Lung (tissue), 11 donors: ENCODE measurements at regions not wholly inside any gene's neighbourhood (a gene's known extent, or its start where the extent isn't known, plus 50 kb on each side); places are given as distances from the start of the nearest gene placed in this dataset.
"Not testable (repeated sequence)": the region's sequence is repeated elsewhere in the genome, so short reads cannot be mapped to it uniquely, and the experiment has no call there.

Source experiments
- ATAC-seq: fragments of 200-7000 bp; cut with Tn5 transposase; one replicate; pipeline ENCODE4 v1.9.1; 2020; ENCODE audit warnings: moderate number of reproducible peaks; ENCODE audit not compliant: insufficient read depth, low FRiP score
- DNase-seq, 3 donors: peaks; one replicate each; pipeline ENCODE4 v3.0.0-alpha.2; 2013 to 2017
- H3K27ac ChIP-seq, 2 donors: one replicate each; pipeline ENCODE4 v1.5.1; 2013; ENCODE audit warnings: mild to moderate bottlenecking in 2 of 2, moderate library complexity in 2 of 2, control low read depth in 1 of 2, inconsistent platforms in 1 of 2, low read depth in 1 of 2, low read length in 1 of 2
- H3K27me3 ChIP-seq, 3 donors: one replicate each; pipeline ENCODE4 v1.5.1; 2013; ENCODE audit warnings: low read length in 2 of 3; ENCODE audit not compliant: control insufficient read depth in 3 of 3, insufficient read depth in 3 of 3
- H3K36me3 ChIP-seq, 4 donors: one replicate each; pipeline ENCODE4 v1.5.1; 2013; ENCODE audit warnings: low read length in 4 of 4, mild to moderate bottlenecking in 1 of 4, moderate library complexity in 1 of 4; ENCODE audit not compliant: control insufficient read depth in 4 of 4, insufficient read depth in 4 of 4
- H3K4me1 ChIP-seq, 5 donors: one replicate each; pipeline ENCODE4 v1.5.1; 2013; ENCODE audit warnings: low read length in 5 of 5, mild to moderate bottlenecking in 2 of 5, moderate library complexity in 1 of 5; ENCODE audit not compliant: control insufficient read depth in 5 of 5, insufficient read depth in 5 of 5
- H3K4me3 ChIP-seq: one replicate; pipeline ENCODE4 v1.5.1; 2013; ENCODE audit warnings: mild to moderate bottlenecking, control low read depth, moderate library complexity
- H3K9ac ChIP-seq, 2 donors: one replicate each; pipeline ENCODE4 v1.5.1; 2013; ENCODE audit warnings: low read length in 2 of 2, control low read depth in 1 of 2; ENCODE audit not compliant: insufficient read depth in 1 of 2
- H3K9me3 ChIP-seq, 4 donors: one replicate each; pipeline ENCODE4 v1.5.1; 2013; ENCODE audit warnings: low read length in 3 of 4, mild to moderate bottlenecking in 1 of 4, moderate library complexity in 1 of 4; ENCODE audit not compliant: control insufficient read depth in 4 of 4, insufficient read depth in 3 of 4
- CTCF ChIP-seq: IDR thresholded peaks from 2 replicates; pipeline ENCODE4 v1.5.1; 2012; ENCODE audit warnings: mild to moderate bottlenecking; ENCODE audit errors: control extremely low read depth, extremely low read depth
- WGBS, 2 donors: extraction: QIAGEN DNeasy Blood & Tissue Kit; methylation state at CpG; one replicate each; pipeline ENCODE4 v1.1.7; 2013; 5-methylcytosine and 5-hydroxymethylcytosine counted together
- donor health status: control.
- donor health status: control.
- donor health status: Bipolar disorder and iron deficiency.
- donor health status: healthy.
- donor health status: DM: yes; HTN: yes; CAD: no.

- H3K9ac ChIP-seq, result no peak overlapping the region
- TF ChIP-seq CTCF, result no peak
- no peak overlapping the region for H3K27ac ChIP-seq
- no peaks in the 10 kb centered on the region for H3K9me3 ChIP-seq
- ATAC-seq (no peak), DNase-seq (no peak)
- no peaks in the 10 kb centered on the region for H3K36me3 ChIP-seq
- no peaks in the 10 kb centered on the region for H3K27me3 ChIP-seq
- WGBS, 2 donors, result 71 to 83% methylated on average over 2 of the region's 2 CpGs
- H3K4me1 ChIP-seq, result no peaks in the 10 kb centered on the region
- H3K4me3 ChIP-seq, result no peak overlapping the region
Measured at GRCh38 chr6:15816661-15817060, 153.8 kb upstream of the DTNBP1 start.

DNA sequence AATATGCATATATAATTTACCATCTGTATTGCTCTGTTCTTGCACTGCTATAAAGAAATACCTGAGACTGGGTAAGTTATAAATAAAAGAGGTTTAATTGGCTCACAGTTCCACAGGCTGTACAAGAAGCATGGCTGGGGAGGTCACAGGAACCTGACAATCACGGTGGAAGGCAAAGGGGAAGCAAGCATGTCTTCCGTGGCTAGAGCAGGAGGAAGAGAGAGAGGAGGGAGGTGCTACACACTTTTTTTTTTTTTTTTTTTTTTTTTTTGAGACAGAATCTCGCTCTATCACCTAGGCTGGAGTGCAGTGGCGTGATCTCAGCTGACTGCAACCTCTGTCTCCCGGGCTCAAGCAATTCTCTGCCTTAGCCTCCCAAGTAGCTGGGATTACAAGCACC is 150.9 kb upstream of the DTNBP1 start:
- H3K9ac ChIP-seq, ATAC-seq: not testable (repeated sequence)
- WGBS, 2 donors, result 64 to 70% methylated on average over 5 of the region's 5 CpGs

GRCh38 chr6:15811107-15811506 is 148.3 kb upstream of the DTNBP1 start:
- Histone ChIP-seq H3K9me3 (peaks cover 0 to 2% (median 0%) of the 10 kb centered on the region in 4 donors), H3K36me3 (no peaks in the 10 kb centered on the region), H3K27ac (no peak overlapping the region), H3K4me1 (no peaks in the 10 kb centered on the region), H3K9ac (no peak overlapping the region), H3K27me3 (no peaks in the 10 kb centered on the region), H3K4me3 (no peak overlapping the region)
- 95 to 98% methylated on average over 2 of the region's 2 CpGs for WGBS, 2 donors
- TF ChIP-seq CTCF, result no peak
- DNase-seq, result no peak
- no peak for ATAC-seq

More for the DNA sequence above, 150.9 kb upstream of the DTNBP1 start:
- not testable (repeated sequence) for DNase-seq, H3K27me3 ChIP-seq, H3K9me3 ChIP-seq, H3K4me3 ChIP-seq, H3K36me3 ChIP-seq, H3K27ac ChIP-seq, H3K4me1 ChIP-seq

DNA sequence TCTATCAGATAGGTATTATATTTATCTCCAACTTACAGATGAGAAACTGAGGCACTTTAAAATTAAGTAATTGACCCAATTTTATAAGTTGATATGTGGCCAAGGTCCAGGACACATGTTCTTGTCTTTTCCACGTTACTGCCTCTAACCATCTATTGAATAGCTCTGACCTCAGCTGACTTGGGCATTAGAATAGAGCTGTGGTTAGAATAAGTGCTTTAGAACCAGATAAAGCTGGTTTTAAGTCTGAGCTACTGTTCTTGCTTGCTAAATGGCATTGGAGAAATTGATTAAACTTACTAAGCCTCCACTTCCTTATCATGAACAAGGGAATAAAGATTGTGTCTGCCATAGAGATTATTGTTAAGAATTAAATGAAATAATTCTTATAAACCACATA is 147.8 kb upstream of the DTNBP1 start:
- Histone ChIP-seq H3K27me3 (no peaks in the 10 kb centered on the region), H3K4me1 (no peaks in the 10 kb centered on the region), H3K27ac (no peak overlapping the region), H3K9me3 (peaks cover 0 to 2% (median 0%) of the 10 kb centered on the region in 4 donors), H3K4me3 (no peak overlapping the region), H3K36me3 (no peaks in the 10 kb centered on the region), H3K9ac (no peak overlapping the region)
- DNase-seq (no peak), ATAC-seq (no peak)
- no peak for TF ChIP-seq CTCF
- 58 to 86% methylated on average over 1 of the region's 1 CpG for WGBS, 2 donors
